ENCODE measurements at regions not wholly inside any gene's neighbourhood (a gene's known extent, or its start where the extent isn't known, plus 50 kb on each side); places are given as distances from the start of the nearest gene placed in this dataset.

DNA sequence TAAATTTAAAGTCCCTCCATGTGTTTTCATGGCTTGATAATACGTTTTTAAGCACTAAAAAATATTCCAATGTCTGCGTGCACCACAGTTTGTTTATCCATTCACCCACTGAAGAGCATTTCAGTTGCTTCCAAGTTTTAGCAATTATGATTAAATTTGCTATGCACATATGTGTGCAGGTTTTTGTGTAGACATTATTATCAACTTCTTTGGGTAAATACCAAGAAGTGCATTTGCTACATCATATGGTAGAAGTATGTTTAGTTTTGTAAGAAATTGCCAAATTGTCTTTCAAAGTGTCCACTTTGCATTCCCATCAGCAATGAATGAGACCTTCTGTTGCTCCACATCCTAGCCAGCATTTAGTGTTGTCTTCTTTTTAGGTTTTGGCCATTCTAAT lies 550.0 kb downstream of the BRINP3 start:
- Histone ChIP-seq H3K27ac (no peak overlapping the region), H3K27me3 (no peaks in the 10 kb centered on the region), H3K9me3 (replicated peaks) (no peaks in the 10 kb centered on the region)

DNA sequence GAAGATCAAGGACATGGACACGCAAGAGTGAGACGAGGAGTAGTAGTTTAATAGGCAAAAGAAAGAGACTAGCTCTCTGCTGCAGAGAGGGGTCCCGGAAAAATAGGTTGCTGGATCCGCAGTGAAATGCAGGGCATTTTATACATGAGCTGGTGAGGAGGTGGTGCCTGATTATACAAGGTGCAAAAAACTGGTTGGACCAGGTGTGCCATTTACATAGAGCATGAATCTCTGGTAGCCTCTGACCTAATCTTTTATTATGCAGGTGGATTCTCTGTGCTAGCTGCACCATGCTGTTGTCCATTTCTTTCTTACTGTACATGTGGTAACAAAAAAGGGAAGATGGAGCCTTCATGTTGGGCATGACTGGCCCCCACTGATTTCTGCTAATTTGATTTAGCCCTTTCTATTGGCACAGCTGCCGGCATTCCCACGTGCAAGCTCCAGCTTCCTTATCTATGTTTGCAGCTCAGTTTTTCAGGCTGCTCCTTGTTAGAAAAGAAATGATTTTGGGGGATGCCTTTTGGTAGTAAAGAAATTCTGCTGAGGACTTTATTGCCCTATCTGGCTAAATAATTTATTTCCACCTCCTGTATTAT lies 548.1 kb downstream of the BRINP3 start:
- DNase-seq: no peak
- no peaks in the 10 kb centered on the region for H3K4me1 ChIP-seq
- no peaks in the 10 kb centered on the region for H3K27me3 ChIP-seq
- no peaks in the 10 kb centered on the region for H3K9me3 ChIP-seq (replicated peaks)
- H3K4me3 ChIP-seq: no peak overlapping the region
- no peak overlapping the region for H3K27ac ChIP-seq
- H3K36me3 ChIP-seq: no peaks in the 10 kb centered on the region

More for the DNA sequence above, 550.0 kb downstream of the BRINP3 start:
- no peaks in the 10 kb centered on the region for H3K4me1 ChIP-seq
- H3K4me3 ChIP-seq: no peak overlapping the region
- no peak for DNase-seq
- no peaks in the 10 kb centered on the region for H3K36me3 ChIP-seq

DNA sequence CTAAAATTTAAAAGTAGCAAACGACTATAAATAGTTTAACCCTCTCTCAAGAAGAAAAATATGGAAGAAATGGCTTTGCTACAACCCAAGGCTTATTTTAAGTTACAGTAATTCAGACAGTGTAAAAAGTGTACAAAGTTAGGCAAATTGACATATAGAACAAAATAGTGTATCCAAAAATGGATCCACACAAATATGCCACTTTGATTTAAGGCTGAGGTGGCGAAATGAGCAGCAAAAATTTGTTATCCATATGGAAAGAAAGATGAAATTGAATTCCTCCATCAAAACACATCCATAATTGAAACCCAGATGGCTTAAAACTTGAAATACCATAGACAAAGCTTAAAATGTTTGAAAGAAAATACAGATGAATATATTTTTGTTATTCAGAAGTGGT lies 540.8 kb downstream of the BRINP3 start:
- no peaks in the 10 kb centered on the region for H3K36me3 ChIP-seq
- no peak overlapping the region for H3K4me3 ChIP-seq
- no peaks in the 10 kb centered on the region for H3K9me3 ChIP-seq (replicated peaks)
- no peaks in the 10 kb centered on the region for H3K27me3 ChIP-seq
- no peak for DNase-seq
- H3K4me1 ChIP-seq: no peaks in the 10 kb centered on the region
- H3K27ac ChIP-seq: no peak overlapping the region

DNA sequence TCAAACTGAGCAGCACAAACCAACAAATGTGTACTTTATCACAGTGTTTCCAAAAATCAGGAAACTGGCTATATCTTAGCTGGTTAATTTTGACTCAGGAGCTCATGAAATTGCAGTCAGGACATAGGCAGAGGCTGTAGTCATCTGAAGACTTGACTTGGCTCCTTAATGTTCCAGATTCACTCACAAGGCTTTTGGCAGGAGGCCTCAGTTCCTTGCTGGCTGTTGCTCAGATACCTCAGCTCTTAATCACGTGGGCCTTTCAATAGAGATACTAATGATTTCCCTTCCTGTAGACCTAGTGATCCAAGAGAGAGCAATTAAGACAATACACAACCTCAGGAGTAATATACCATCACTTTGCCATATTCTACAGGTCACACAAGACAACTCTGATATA lies 537.7 kb downstream of the BRINP3 start:
- Histone ChIP-seq H3K4me1 (no peaks in the 10 kb centered on the region), H3K27ac (no peak overlapping the region), H3K36me3 (no peaks in the 10 kb centered on the region), H3K4me3 (no peak overlapping the region), H3K9me3 (replicated peaks) (no peaks in the 10 kb centered on the region), H3K27me3 (no peaks in the 10 kb centered on the region)
- DNase-seq: no peak

DNA sequence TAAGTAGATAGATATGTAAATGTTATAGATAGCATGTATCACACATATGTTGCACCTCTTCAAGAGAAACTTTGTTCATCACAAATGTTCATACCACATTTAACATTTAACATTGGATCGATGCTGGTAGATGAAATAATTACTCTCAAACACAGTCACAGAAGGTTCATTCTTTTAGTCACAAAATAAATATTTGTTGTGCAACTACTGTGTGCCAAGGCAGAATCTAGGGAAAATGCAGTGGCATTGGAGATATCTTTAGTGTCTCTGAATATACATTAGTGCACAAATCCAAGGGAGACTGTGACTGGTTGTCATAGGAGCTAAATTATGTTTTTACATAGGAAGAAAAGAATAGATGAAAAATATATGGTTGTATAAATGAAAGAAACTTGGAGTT lies 535.7 kb downstream of the BRINP3 start:
- H3K4me1 ChIP-seq: no peaks in the 10 kb centered on the region
- H3K27ac ChIP-seq: no peak overlapping the region
- DNase-seq: no peak
- H3K4me3 ChIP-seq: no peak overlapping the region
- no peaks in the 10 kb centered on the region for H3K27me3 ChIP-seq
- no peaks in the 10 kb centered on the region for H3K9me3 ChIP-seq (replicated peaks)
- no peaks in the 10 kb centered on the region for H3K36me3 ChIP-seq

DNA sequence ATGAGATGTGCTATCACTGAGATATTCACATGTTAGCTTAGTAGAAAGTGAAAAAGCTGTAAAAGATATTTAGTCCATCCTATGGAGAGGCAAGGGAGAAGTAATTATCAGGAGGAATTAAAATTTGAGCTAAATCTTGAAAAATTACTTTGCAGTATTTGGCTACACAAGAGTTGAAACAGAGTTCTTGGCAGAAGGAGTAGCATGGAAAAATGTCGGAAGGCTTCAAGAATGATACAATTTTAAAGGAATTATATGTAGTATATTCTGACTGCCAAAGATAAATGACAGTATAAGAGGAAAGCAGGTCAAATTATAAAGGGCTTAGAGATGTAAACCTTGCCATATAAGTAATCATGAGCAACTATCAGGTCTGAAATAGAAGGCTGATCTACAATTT lies 518.9 kb downstream of the BRINP3 start:
- Histone ChIP-seq H3K27me3 (no peaks in the 10 kb centered on the region), H3K36me3 (no peaks in the 10 kb centered on the region), H3K4me3 (no peak overlapping the region), H3K4me1 (no peaks in the 10 kb centered on the region), H3K9me3 (replicated peaks) (no peaks in the 10 kb centered on the region), H3K27ac (no peak overlapping the region)
- DNase-seq: no peak

DNA sequence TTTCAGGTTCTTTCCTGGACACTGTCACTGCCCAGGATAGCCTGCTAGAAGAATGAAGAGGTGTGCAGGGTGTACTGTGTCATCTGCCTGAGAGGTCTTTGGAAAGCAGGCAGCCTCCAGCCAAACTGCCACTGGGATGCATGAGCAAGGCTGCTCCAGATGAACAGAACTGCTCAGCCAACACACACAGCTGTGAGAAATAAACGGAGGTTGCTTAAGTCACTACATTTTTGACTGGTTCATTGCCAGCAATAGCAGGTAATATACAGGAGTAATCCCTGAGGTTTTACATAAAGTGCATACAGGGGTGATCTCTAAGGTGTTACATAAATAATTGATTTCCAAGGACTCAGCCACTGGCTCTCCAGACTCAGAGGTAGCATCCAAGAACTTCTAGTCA lies 516.9 kb downstream of the BRINP3 start:
- H3K9me3 ChIP-seq (replicated peaks): no peaks in the 10 kb centered on the region
- no peaks in the 10 kb centered on the region for H3K36me3 ChIP-seq
- no peaks in the 10 kb centered on the region for H3K4me1 ChIP-seq
- H3K27me3 ChIP-seq: no peaks in the 10 kb centered on the region
- H3K27ac ChIP-seq: no peak overlapping the region
- H3K4me3 ChIP-seq: no peak overlapping the region
- no peak for DNase-seq

DNA sequence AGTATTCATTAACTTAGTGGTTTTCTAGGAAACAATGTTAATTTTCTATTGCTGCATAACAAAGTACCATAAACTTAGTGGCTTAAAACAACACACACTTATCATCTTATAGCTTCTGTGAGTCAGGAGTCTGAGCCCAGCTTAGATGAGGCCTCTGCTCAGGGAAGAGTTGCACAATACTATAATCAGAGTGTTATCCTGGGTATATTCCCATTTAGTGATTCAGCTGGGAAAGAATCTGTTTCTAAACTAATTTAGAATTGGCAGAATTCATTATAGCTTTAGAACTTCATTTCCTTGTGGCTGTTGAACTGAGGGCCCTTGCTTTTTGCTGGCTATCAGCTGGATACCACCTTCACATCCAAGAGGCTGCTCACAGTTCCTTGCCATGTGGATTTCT lies 515.5 kb downstream of the BRINP3 start:
- Histone ChIP-seq H3K4me3 (no peak overlapping the region), H3K27me3 (no peaks in the 10 kb centered on the region), H3K36me3 (no peaks in the 10 kb centered on the region), H3K4me1 (no peaks in the 10 kb centered on the region), H3K27ac (no peak overlapping the region), H3K9me3 (replicated peaks) (no peaks in the 10 kb centered on the region)
- DNase-seq: no peak

DNA sequence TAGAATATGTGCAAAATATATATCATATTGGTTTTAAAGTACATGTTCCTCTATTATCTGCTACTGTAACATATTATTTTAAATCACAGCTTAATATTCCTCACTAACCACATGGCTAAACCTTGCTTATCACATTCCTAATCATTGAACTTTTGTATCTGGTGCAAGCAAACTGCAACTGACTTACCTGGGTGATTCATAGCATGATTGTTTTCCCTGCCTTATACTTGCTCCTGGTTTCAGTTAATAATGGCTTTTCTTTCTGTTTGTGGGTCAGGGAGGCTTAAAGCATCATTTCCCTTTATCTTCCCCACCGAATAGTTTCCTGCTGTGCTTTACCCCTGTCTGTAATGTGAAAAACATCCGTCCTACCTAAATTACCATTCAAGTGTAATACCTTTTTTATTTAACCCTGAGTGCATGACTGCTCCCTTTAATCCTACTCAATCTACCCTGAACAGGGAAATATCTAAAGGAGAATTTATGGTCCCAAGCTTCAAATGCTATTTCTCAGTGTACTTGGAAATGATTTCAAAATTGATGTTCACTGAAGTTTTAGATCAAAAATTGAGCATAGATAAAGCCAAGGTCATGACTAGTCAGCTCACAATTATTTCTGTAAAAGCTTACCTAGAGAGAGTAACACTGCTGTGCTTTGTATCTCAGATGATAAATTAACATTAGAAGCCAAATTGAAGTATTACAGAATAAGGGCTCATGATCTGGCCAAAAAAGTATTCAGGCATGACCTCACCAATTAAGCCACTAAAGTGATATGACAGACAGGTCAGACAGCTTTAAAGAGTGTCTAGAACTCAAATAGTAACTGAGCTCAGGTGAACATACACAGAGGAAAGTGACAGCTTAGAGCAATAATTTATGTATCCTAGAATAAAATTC lies 507.1 kb downstream of the BRINP3 start:
- Histone ChIP-seq H3K27ac (no peak overlapping the region), H3K27me3 (no peaks in the 10 kb centered on the region)
- DNase-seq: no peak

DNA sequence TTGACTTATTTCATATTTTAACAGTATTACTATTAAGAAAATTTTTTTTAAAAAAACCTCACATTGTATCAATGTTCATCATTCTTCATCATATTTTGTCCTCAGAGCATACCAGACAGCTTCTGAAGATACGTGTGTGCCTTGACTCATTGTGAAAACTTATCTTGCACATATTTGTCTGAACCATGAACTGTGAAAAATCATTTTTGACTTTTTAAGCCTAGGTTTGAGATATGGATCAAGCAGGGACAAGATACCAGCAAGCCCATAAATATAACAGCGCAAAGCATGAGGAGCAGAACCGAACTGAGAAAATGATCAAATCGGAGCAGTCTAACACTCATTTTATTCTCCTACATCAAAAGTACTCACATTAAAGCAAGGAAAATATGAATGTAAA lies 506.0 kb downstream of the BRINP3 start:
- Histone ChIP-seq H3K27me3 (no peaks in the 10 kb centered on the region), H3K9me3 (replicated peaks) (no peaks in the 10 kb centered on the region), H3K4me3 (no peak overlapping the region), H3K36me3 (no peaks in the 10 kb centered on the region), H3K27ac (no peak overlapping the region), H3K4me1 (no peaks in the 10 kb centered on the region)
- DNase-seq: no peak

More for the DNA sequence above, 507.1 kb downstream of the BRINP3 start:
- Histone ChIP-seq H3K9me3 (replicated peaks) (no peaks in the 10 kb centered on the region), H3K4me3 (no peak overlapping the region), H3K4me1 (no peaks in the 10 kb centered on the region), H3K36me3 (no peaks in the 10 kb centered on the region)

DNA sequence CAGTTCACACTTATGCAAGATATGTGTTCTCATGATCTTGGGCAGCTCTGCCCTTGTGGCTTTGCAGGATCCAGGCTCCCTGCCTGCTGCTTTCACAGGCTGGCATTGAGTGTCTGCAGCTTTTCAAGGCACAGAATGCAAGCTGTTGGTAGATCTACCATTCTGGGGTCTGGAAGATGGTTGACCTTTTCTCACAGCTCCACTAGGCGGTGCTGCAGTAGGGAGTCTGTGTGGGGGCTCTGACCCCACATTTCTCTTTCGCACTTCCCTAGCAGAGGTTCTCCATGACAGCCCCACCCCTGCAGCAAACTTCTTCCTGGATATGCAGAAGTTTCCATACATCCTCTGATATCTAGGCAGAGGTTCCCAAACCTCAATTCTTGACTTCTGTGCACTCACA lies 500.5 kb downstream of the BRINP3 start:
- no peaks in the 10 kb centered on the region for H3K27me3 ChIP-seq
- H3K4me1 ChIP-seq: no peaks in the 10 kb centered on the region
- DNase-seq: no peak
- no peaks in the 10 kb centered on the region for H3K36me3 ChIP-seq
- H3K9me3 ChIP-seq (replicated peaks): no peaks in the 10 kb centered on the region
- H3K4me3 ChIP-seq: no peak overlapping the region
- H3K27ac ChIP-seq: no peak overlapping the region

DNA sequence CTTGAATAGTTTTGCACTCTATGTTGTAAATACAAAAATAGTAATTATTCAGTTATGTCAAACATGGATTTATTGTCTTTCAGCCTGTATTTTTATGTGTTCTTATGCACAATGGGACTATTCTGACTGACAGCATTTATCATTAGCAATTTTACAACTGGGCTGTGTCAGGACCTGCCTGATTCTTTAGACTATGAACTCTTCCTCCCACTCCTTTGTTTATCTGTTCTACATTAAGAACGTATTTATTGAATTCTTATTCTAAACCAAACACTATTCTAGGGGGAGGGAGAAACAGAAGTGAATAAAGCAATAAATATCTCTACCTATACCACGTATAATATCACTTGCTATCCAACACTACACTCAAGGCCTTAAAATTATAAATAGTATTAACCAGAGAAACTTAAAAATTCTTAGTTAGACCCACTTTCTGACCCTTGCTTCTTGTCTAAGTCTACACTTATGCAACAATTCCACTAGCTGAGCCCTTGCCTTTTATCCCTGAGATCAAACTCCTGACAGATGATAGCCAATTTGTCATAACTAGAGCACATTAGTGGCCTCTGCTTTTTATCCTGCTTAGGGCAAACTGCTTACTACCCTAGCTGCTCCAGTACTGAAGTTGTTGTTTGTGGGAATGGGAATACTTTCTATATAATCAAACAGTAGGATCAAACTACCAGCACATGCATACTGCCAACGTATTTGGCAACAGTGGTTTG lies 494.3 kb downstream of the BRINP3 start:
- no peak for DNase-seq
- no peaks in the 10 kb centered on the region for H3K36me3 ChIP-seq
- H3K27me3 ChIP-seq: no peaks in the 10 kb centered on the region
- H3K4me3 ChIP-seq: no peak overlapping the region
- H3K4me1 ChIP-seq: no peaks in the 10 kb centered on the region
- H3K27ac ChIP-seq: no peak overlapping the region
- no peaks in the 10 kb centered on the region for H3K9me3 ChIP-seq (replicated peaks)

DNA sequence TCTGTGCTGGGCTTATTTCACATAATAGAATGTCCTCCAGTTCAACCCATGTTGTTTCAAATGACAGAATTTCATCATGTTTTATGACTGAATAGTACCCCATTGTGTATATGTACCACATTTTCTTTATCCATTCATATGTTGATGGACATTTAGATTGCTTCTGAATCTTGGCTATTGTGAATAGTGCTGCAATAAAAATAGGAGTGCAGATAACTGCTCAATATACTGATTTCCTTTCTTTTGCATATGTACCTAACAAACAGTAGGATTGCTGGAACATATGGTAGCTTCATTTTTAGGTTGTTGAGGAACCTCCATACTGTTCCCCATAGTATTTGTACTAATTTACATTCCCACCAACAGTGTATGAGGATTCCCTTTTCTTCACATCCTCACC lies 491.1 kb downstream of the BRINP3 start:
- no peak overlapping the region for H3K4me3 ChIP-seq
- H3K36me3 ChIP-seq: no peaks in the 10 kb centered on the region
- no peak for DNase-seq
- H3K4me1 ChIP-seq: no peaks in the 10 kb centered on the region
- no peak overlapping the region for H3K27ac ChIP-seq
- no peaks in the 10 kb centered on the region for H3K9me3 ChIP-seq (replicated peaks)
- H3K27me3 ChIP-seq: no peaks in the 10 kb centered on the region

DNA sequence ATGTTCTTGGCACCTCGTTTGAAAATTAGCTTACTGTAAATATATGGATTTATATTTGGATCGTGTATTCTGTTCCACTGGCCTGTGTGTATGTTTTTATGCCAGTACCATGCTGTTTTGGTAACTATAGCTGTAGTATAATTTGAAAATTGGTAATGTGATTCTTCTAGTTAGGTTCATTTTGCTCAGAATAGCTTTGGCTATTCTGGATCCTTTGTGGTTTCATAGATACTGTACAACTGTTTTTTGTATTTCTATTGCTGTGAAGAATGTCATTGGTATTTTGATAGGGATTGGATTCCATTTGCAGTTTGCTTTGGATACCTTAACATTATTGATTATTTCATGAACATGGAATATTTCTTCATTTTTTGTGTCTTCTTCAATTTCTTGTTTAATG lies 490.2 kb downstream of the BRINP3 start:
- no peak for DNase-seq
- Histone ChIP-seq H3K4me1 (no peaks in the 10 kb centered on the region), H3K27ac (no peak overlapping the region), H3K27me3 (no peaks in the 10 kb centered on the region), H3K9me3 (replicated peaks) (no peaks in the 10 kb centered on the region), H3K4me3 (no peak overlapping the region), H3K36me3 (no peaks in the 10 kb centered on the region)

DNA sequence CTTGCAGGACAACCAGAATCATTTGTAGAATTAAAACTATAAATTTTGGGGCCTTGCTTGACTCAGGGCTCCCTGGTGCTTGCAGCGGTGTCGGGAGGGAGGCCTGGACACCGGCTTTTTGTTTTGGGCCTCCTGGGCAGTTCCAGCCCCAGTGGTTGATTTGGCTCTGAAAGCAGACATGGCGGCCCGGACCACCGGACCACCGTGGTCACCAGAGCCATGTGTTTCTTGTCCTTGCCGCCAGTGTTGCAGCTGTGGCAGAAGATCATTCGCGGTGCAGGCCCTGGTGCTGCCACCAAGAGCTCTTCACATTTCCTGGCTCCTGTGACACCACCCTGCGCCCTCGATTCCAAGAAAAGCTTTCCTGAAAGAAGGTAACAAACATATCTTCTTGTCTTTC lies 484.8 kb downstream of the BRINP3 start:
- Histone ChIP-seq H3K27me3 (no peaks in the 10 kb centered on the region), H3K27ac (no peak overlapping the region), H3K4me1 (no peaks in the 10 kb centered on the region), H3K4me3 (no peak overlapping the region), H3K9me3 (replicated peaks) (no peaks in the 10 kb centered on the region), H3K36me3 (no peaks in the 10 kb centered on the region)
- DNase-seq: no peak
